ENCODE measurements at regions not wholly inside any gene's neighbourhood (a gene's known extent, or its start where the extent isn't known, plus 50 kb on each side); places are given as distances from the start of the nearest gene placed in this dataset.

DNA sequence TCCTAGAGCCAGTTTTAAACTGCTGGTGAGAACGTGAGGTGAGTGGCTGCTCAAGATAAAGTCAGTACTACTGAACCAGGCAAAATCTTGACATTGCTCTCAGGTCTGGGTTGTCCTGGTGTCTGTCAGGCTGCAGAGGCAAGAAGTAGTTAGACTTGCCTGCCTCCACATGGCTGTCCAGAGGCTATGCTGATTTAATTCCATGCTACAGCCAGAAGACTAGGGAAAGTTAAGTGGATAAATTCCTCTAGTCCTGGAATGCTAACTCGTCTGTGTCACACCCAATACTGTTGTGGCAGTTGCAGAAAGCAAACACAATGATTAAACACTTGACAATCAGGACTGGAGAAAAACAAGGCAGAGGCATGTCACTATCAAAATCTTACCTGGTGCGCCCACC, 118.9 kb downstream of the ACER2 start:
- no peaks in the 10 kb centered on the region for H3K36me3 ChIP-seq (replicated peaks; ENCODE audit: control insufficient read depth, insufficient read depth, low read length)
- DNase-seq, result no peak
- no peak overlapping the region for H3K4me3 ChIP-seq (ENCODE audit: insufficient read depth, low read depth, low read length)
- no peaks in the 10 kb centered on the region for H3K27me3 ChIP-seq (ENCODE audit: control insufficient read depth, insufficient read depth, low read length)

DNA sequence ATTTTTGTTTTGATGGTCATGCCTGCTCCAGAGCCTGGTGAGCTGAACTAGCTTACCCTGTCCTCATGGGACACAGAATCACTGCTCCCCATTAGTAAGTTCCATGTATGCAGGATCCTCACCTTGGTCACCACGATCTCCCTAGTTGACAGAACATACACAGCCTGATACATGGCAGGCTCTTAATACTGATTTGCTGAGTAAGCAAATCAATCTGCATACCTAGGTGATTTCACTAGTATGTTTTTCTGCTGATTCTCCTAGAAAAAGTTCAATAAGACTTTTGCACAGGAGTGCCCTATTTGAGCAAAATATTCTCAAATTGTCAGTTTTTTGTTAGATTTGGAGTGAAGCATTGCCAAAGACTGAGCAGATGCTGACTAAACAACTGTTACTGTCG, 113.7 kb downstream of the ACER2 start:
- DNase-seq, result no peak
- H3K36me3 ChIP-seq (replicated peaks; ENCODE audit: control insufficient read depth, insufficient read depth, low read length), result no peaks in the 10 kb centered on the region; the same call in 1 of the 2 replicates
- H3K4me3 ChIP-seq (ENCODE audit: insufficient read depth, low read depth, low read length), result no peak overlapping the region
- H3K27me3 ChIP-seq (ENCODE audit: control insufficient read depth, insufficient read depth, low read length), result no peaks in the 10 kb centered on the region

DNA sequence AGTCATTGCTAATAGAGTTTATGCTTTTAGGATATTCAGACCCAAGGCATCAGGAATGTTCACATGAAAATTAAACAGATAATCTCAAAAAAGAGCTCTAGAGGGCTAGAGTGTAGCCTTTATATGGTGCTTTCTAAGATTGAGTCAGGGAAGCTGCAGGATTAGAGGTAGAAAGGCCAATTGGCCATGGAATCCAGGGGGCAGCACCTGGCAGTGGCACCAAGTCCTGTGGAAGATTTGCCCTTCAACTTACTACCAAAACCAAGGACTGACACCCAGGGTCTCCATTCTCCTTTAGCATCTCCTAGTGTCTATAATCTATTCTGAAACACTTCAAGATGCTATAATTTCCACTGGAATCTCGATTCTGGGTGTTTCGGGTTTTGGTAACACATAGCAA, 112.4 kb downstream of the ACER2 start:
- no peak for DNase-seq
- H3K36me3 ChIP-seq (replicated peaks; ENCODE audit: control insufficient read depth, insufficient read depth, low read length), result no peaks in the 10 kb centered on the region; the same call in none of the 2 replicates
- H3K4me3 ChIP-seq (ENCODE audit: insufficient read depth, low read depth, low read length), result no peak overlapping the region
- H3K27me3 ChIP-seq (ENCODE audit: control insufficient read depth, insufficient read depth, low read length), result no peaks in the 10 kb centered on the region

DNA sequence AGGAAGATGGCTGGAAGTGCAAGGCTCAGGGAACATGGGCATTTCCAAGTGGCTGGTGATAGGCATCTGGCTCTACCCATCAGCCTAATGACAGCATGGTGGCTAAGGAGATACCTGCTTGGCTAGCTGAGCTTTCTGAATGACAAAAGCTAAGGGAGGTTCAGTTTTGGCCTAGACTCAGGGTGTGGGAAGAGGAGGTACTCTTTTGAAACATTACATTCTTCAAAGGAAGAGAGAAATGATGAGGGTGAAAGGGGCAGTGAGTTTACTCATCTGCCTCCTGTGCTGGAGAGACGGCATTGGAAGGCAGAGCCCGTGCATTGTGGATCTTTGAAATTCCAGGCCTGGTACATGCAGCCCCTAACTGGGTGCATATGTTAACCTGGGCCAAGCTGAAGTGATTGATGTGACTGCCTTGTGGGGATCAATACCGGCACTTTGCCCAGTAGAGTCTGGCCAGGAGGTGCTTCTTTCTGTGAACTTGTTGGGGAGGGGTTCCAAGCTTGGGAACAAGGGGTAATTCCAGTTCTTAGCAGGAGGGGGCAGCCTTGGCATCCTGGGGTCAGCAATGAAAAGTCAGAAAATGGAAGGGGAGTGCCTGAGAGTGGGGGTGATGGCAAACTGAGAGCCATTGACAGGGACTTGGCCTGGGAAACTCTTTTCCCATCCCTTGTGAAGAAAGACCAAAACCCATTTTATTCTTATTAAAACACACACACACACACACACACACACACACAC, 108.6 kb downstream of the ACER2 start:
- H3K4me3 ChIP-seq (ENCODE audit: insufficient read depth, low read depth, low read length), result no peak overlapping the region
- no peaks in the 10 kb centered on the region; the same call in none of the 2 replicates for H3K36me3 ChIP-seq (replicated peaks; ENCODE audit: control insufficient read depth, insufficient read depth, low read length)
- no peaks in the 10 kb centered on the region for H3K27me3 ChIP-seq (ENCODE audit: control insufficient read depth, insufficient read depth, low read length)
- DNase-seq, result peak; percentile 66

DNA sequence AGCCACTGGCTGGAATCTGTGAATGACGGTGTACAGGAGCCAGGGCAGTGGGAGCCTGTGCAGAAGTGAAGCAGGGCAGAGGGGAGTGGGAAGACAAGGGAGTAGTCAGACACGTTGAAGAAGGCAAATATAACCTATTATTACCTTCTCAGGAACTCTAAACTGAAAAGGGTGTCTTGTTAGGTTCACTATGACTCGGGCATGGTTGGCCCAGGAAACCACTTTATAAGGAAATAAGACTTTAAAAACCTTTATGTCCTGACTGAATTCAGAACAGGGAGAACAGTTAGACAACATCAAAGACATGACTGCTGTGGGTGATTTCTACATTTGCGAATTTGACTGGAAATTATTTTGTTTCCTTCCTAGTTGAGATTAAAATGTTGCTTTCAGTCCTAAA, 107.5 kb downstream of the ACER2 start:
- Histone ChIP-seq H3K27me3 (ENCODE audit: control insufficient read depth, insufficient read depth, low read length) (no peaks in the 10 kb centered on the region), H3K4me3 (ENCODE audit: insufficient read depth, low read depth, low read length) (no peak overlapping the region), H3K36me3 (replicated peaks; ENCODE audit: control insufficient read depth, insufficient read depth, low read length) (no peaks in the 10 kb centered on the region; the same call in none of the 2 replicates)
- DNase-seq, result no peak

DNA sequence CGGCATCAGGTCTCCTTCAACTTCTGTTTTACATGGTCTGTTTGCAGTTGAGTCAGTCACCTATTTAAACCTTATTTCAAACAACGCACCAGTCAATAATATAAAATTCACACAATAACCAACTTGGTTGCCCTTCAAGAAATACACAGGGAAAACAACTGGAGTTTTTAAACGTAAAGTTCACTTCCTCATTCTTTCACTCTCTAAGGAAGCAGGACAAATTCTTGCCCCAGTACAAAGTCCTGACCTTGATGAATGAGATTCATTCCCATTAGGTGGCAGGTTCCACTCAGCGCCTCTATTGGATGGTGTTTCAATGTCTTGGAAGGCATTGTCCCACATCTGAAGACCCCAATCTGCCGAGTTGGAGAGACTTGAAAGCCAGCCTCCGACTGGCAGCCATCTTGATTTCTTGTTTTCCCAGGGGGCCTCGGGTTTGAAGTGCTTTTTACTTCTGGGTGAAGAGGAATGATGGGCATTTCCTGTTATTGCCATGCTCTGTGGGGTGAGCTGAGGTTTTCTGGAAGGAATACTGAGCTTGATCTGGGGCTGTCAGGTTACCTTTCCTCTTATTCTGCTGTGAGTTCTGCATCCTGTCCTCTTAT, 105.0 kb downstream of the ACER2 start:
- Histone ChIP-seq H3K4me3 (ENCODE audit: insufficient read depth, low read depth, low read length) (no peak overlapping the region), H3K27me3 (ENCODE audit: control insufficient read depth, insufficient read depth, low read length) (no peaks in the 10 kb centered on the region), H3K36me3 (replicated peaks; ENCODE audit: control insufficient read depth, insufficient read depth, low read length) (no peaks in the 10 kb centered on the region; the same call in 1 of the 2 replicates)
- DNase-seq, result no peak

DNA sequence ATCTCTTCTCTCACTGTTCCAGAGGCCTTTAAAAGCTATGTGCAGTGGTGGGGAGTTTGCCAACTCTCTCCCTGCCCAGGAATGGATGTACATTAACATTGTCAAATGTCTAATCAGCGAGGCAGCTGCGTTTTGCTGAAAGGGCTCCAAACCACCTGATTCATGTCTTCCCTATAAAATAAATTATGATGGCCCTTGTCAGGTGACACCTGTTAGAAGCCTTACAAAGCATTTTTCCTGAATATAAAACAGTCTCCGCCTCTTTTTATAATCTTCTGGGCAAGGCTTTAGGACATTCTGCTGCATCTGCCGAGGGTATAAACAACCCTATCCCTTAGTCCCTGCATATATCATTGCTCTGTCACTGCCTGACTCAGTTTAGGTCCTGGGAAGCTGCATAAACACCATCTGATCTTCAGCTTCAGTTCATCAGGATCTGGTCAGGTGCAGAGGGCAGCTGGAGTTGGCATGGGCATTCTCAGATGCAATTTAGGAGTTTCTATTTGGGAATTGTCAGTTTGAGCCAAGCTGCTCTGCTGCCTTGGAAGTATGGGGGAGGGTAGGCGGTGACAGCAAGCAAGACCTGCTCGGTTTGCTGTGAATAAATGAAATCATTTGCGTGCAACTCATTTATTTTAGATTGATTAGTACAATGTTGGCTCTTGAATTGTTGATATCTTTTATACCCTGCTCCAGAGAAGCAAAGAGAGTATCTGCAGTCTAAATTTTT, 103.5 kb downstream of the ACER2 start:
- Histone ChIP-seq H3K36me3 (replicated peaks; ENCODE audit: control insufficient read depth, insufficient read depth, low read length) (no peaks in the 10 kb centered on the region; the same call in 1 of the 2 replicates), H3K27me3 (ENCODE audit: control insufficient read depth, insufficient read depth, low read length) (no peaks in the 10 kb centered on the region), H3K4me3 (ENCODE audit: insufficient read depth, low read depth, low read length) (no peak overlapping the region)
- DNase-seq, result no peak

DNA sequence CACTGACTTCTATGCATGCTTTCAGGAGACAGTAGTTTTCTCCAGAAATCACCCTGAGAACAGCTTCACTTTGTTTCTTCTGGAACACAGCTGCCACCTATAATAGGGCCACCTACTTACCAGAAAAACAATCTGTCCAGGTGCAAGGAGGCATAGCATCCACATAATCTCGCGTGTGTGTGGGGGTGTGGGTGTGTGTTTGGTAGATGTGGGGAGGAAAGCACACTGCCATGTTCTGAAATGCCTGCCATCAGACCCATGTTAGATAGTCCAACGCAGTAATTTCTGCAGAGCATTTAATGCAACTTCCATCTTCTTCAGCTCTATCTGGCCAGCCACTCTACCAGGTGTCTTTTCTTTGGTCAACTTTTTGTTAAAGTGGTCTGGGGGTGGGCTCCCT, 102.9 kb downstream of the ACER2 start:
- Histone ChIP-seq H3K27me3 (ENCODE audit: control insufficient read depth, insufficient read depth, low read length) (no peaks in the 10 kb centered on the region), H3K36me3 (replicated peaks; ENCODE audit: control insufficient read depth, insufficient read depth, low read length) (no peaks in the 10 kb centered on the region; the same call in 1 of the 2 replicates), H3K4me3 (ENCODE audit: insufficient read depth, low read depth, low read length) (no peak overlapping the region)
- no peak for DNase-seq

DNA sequence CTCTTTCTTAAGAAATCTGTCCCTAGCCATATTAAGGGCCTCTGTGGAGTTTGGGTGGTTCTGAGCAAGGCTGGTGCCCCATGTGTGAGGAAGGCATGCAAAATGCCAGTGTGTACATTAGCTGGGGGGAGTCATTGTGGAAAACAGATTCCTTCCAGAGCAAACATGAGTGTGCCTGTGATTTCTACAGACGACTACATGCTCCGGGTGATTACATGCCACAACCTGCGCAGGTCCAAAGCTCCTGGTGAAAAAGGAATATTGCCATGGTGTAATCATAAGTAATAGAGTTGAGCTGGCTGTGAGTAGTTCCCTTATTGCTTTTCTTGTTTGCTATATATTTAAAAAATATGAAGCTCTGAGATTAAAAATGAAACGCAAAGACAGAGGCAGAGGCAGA, 102.1 kb downstream of the ACER2 start:
- DNase-seq, result no peak
- Histone ChIP-seq H3K36me3 (replicated peaks; ENCODE audit: control insufficient read depth, insufficient read depth, low read length) (no peaks in the 10 kb centered on the region), H3K27me3 (ENCODE audit: control insufficient read depth, insufficient read depth, low read length) (no peaks in the 10 kb centered on the region), H3K4me3 (ENCODE audit: insufficient read depth, low read depth, low read length) (no peak overlapping the region)
